A673 (cell line): ENCODE measurements at regions not wholly inside any gene's neighbourhood (a gene's known extent, or its start where the extent isn't known, plus 50 kb on each side); places are given as distances from the start of the nearest gene placed in this dataset.

ENCODE experiments used
- BruUV-seq: library from RNA; stranded (reverse); fragments of 400-500 nt; replicated peaks from 2 replicates; lab custom pipeline; 2021; lab: Mats Ljungman, UMichigan
- CTCF ChIA-PET: fragments of 300-600 bp; sonication (Branson Sonifier 250); formaldehyde crosslinking; loops from one replicate; lab custom pipeline; 2022; ENCODE audit warnings: antibody characterized with exemption; lab: Charles Lee
- POLR2A ChIA-PET: fragments of 300-600 bp; sonication (Branson Sonifier 250); formaldehyde crosslinking; loops from one replicate; lab custom pipeline; 2022; ENCODE audit warnings: antibody characterized with exemption; ENCODE audit not compliant: low non-redundant PET; lab: Charles Lee
- DNase-seq: peaks from one replicate; pipeline ENCODE4 v3.0.0-alpha.2; 2015; ENCODE audit warnings: low spot score
- H3K27ac ChIP-seq: fragments of 200-600 bp; sonication (generic); 2 replicates; pipeline ENCODE4 v1.5.1; 2016; ENCODE audit warnings: mixed run types, low read depth, mild to moderate bottlenecking, mixed read lengths, antibody characterized with exemption, low read length; ENCODE audit not compliant: poor library complexity, severe bottlenecking
- H3K27me3 ChIP-seq: fragments of 200-600 bp; sonication (generic); replicated peaks from 2 replicates; pipeline ENCODE4 v1.6.1; 2017; ENCODE audit warnings: mixed run types, low read depth, mild to moderate bottlenecking, mixed read lengths, antibody characterized with exemption, low read length; ENCODE audit not compliant: insufficient read depth, poor library complexity
- H3K36me3 ChIP-seq: fragments of 200-600 bp; sonication (generic); 2 replicates; pipeline ENCODE4 v1.6.1; 2016; ENCODE audit warnings: mixed run types, mild to moderate bottlenecking, mixed read lengths, antibody characterized with exemption, low read length; ENCODE audit not compliant: insufficient read depth, poor library complexity, severe bottlenecking
- H3K4me1 ChIP-seq: fragments of 200-600 bp; sonication (generic); 2 replicates; pipeline ENCODE4 v1.6.1; 2017; ENCODE audit warnings: mixed run types, mild to moderate bottlenecking, mixed read lengths, antibody characterized with exemption, low read length; ENCODE audit not compliant: insufficient read depth, poor library complexity, severe bottlenecking
- H3K4me3 ChIP-seq: fragments of 200-600 bp; sonication (generic); 2 replicates; pipeline ENCODE4 v1.5.1; 2016; ENCODE audit warnings: low read depth, mixed run types, mild to moderate bottlenecking, mixed read lengths, low read length; ENCODE audit not compliant: poor library complexity, severe bottlenecking
- H3K9me3 ChIP-seq: fragments of 200-600 bp; sonication (generic); 2 replicates; pipeline ENCODE4 v1.6.1; 2016; ENCODE audit warnings: mixed run types, low read depth, mild to moderate bottlenecking, mixed read lengths, antibody characterized with exemption, low read length; ENCODE audit not compliant: poor library complexity, severe bottlenecking
- EZH2 ChIP-seq: fragments of 200-600 bp; sonication (generic); IDR thresholded peaks from 2 replicates; pipeline ENCODE4 v1.6.1; 2017; ENCODE audit warnings: borderline replicate concordance, low read depth, mild to moderate bottlenecking, mixed read lengths, antibody characterized with exemption, low read length; ENCODE audit not compliant: poor library complexity, severe bottlenecking
- intact Hi-C: fragments of 100-400 bp; cut with micrococcal nuclease; formaldehyde crosslinking; loops from one replicate; pipeline ENCODE4 v1.10.0; 2022; ENCODE audit not compliant: unreplicated experiment
- TF ChIP-seq, protein P1 (sequence below): fragments of 300-800, 200-600 bp; sonication (generic); conservative IDR thresholded peaks from 2 replicates; pipeline ENCODE4 v1.5.1; 2017; ENCODE audit warnings: low read depth, mild to moderate bottlenecking, antibody characterized with exemption, low read length, moderate library complexity, mixed read lengths

DNA sequence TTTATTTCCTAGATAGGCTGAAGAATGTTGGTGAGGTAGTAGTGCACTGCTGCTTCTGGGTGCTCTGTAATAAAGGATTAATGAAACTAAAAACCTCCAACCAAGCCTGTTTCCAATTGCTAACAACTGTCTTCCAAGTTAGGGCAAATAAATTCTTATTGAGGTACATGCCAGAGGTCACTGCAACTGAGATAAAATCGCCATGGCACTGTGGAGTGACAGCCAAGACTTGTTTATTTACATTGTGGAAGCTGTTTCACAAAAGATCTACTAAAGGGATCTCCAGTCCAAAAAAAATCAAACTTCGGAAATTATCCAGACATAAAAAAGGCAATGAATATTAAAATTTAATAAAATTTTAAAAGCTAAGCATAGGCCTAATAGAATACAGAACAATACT lies 65.2 kb downstream of the HYCC1 start:
- no peaks in the 10 kb centered on the region for H3K36me3 ChIP-seq
- CTCF ChIA-PET: no interaction called here
- no peaks in the 10 kb centered on the region for H3K4me1 ChIP-seq
- no peak overlapping the region for H3K27ac ChIP-seq
- H3K27me3 ChIP-seq: no peaks in the 10 kb centered on the region
- intact Hi-C loops: no loop called here
- no peak overlapping the region for H3K4me3 ChIP-seq
- no peak for DNase-seq
- H3K9me3 ChIP-seq: no peaks in the 10 kb centered on the region
- POLR2A ChIA-PET: no interaction called here
- BruUV-seq: no TSS peak
- TF ChIP-seq, protein P1, sequence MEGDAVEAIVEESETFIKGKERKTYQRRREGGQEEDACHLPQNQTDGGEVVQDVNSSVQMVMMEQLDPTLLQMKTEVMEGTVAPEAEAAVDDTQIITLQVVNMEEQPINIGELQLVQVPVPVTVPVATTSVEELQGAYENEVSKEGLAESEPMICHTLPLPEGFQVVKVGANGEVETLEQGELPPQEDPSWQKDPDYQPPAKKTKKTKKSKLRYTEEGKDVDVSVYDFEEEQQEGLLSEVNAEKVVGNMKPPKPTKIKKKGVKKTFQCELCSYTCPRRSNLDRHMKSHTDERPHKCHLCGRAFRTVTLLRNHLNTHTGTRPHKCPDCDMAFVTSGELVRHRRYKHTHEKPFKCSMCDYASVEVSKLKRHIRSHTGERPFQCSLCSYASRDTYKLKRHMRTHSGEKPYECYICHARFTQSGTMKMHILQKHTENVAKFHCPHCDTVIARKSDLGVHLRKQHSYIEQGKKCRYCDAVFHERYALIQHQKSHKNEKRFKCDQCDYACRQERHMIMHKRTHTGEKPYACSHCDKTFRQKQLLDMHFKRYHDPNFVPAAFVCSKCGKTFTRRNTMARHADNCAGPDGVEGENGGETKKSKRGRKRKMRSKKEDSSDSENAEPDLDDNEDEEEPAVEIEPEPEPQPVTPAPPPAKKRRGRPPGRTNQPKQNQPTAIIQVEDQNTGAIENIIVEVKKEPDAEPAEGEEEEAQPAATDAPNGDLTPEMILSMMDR: no peak
- no peak for TF ChIP-seq EZH2

- Histone ChIP-seq H3K4me3 (no peak overlapping the region), H3K4me1 (no peaks in the 10 kb centered on the region), H3K9me3 (no peaks in the 10 kb centered on the region), H3K36me3 (no peaks in the 10 kb centered on the region), H3K27me3 (no peaks in the 10 kb centered on the region), H3K27ac (no peak overlapping the region)
- no peak for DNase-seq
- TSS peak; percentile 17 for BruUV-seq
- intact Hi-C loops: no loop called here
- TF ChIP-seq, protein P1: no peak
- TF ChIP-seq EZH2: no peak
- POLR2A ChIA-PET: no interaction called here
- CTCF ChIA-PET: no interaction called here
These were observed 68.3 kb downstream of the HYCC1 start for GRCh38 chr7:22945584-22945983.

- no peaks in the 10 kb centered on the region for H3K9me3 ChIP-seq
- no peak overlapping the region for H3K27ac ChIP-seq
- intact Hi-C loops: no loop called here
- no peaks in the 10 kb centered on the region for H3K4me1 ChIP-seq
- H3K27me3 ChIP-seq: no peaks in the 10 kb centered on the region
- H3K4me3 ChIP-seq: no peak overlapping the region
- POLR2A ChIA-PET: no interaction called here
- no TSS peak for BruUV-seq
- H3K36me3 ChIP-seq: no peaks in the 10 kb centered on the region
- TF ChIP-seq, protein P1: no peak
- no peak for TF ChIP-seq EZH2
- CTCF ChIA-PET: no interaction called here
- no peak for DNase-seq
These were observed 69.4 kb downstream of the HYCC1 start for GRCh38 chr7:22944510-22944909.
